GM10266 (cell line): ENCODE measurements at regions not wholly inside any gene's neighbourhood (a gene's known extent, or its start where the extent isn't known, plus 50 kb on each side); places are given as distances from the start of the nearest gene placed in this dataset.

Source experiments
- DNase-seq: peaks from one replicate; pipeline ENCODE4 v3.0.0; 2012; ENCODE audit errors: extremely low spot score
- TF ChIP-seq, protein P1 (sequence below): IDR thresholded peaks from 2 replicates; pipeline ENCODE4 v1.5.1; 2012; ENCODE audit warnings: mild to moderate bottlenecking, low read depth; ENCODE audit not compliant: control insufficient read depth, insufficient read depth; ENCODE audit errors: missing control alignments

GRCh38 chr4:160848489-160848888 is 1315.3 kb downstream of the FSTL5 start:
- TF ChIP-seq, protein P1, sequence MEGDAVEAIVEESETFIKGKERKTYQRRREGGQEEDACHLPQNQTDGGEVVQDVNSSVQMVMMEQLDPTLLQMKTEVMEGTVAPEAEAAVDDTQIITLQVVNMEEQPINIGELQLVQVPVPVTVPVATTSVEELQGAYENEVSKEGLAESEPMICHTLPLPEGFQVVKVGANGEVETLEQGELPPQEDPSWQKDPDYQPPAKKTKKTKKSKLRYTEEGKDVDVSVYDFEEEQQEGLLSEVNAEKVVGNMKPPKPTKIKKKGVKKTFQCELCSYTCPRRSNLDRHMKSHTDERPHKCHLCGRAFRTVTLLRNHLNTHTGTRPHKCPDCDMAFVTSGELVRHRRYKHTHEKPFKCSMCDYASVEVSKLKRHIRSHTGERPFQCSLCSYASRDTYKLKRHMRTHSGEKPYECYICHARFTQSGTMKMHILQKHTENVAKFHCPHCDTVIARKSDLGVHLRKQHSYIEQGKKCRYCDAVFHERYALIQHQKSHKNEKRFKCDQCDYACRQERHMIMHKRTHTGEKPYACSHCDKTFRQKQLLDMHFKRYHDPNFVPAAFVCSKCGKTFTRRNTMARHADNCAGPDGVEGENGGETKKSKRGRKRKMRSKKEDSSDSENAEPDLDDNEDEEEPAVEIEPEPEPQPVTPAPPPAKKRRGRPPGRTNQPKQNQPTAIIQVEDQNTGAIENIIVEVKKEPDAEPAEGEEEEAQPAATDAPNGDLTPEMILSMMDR = no peak
- DNase-seq = no peak

DNA sequence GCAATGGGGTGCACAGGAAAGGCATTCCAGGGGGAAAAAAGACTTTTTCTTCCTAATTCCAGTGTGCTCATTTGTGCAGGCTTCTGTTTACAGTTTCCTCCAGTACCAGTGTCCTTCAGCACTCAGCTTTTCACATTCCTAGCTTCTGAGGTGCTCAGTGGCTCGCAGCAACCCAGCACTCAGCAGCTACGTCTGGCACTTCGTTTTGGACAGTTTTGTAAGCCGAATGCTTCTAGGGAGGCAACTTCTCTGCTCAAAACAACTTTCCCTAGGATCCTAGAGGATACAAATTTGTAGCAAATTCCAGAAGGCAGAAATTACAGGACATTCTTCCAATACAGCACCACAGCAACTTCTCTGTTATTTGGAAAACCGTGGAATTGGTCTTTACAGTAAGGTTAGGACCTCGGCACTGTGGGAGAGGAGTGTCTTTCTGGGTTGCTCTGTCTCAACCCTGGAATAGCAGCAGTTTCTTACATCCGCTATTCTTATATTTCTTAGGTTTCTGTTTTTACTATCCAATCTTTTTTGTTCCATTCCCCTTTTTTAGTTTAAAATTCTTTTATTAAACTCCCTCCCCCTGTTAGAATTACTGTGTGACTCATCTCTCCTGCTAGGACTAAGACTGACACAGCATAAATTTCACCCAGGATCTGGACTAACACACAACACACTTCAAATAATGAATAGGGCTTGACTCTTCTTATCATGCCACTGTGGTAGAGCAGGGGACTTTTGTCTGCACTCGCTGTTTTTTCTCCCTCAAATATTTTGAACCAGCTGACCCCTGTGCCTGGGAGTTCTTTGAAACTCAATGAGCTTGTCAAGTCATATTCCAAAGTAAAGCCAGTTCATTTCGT is 1314.7 kb downstream of the FSTL5 start:
- TF ChIP-seq, protein P1 = no peak
- DNase-seq = no peak

GRCh38 chr4:160864253-160864652 is 1299.5 kb downstream of the FSTL5 start:
- no peak for DNase-seq
- TF ChIP-seq, protein P1 = no peak

DNA sequence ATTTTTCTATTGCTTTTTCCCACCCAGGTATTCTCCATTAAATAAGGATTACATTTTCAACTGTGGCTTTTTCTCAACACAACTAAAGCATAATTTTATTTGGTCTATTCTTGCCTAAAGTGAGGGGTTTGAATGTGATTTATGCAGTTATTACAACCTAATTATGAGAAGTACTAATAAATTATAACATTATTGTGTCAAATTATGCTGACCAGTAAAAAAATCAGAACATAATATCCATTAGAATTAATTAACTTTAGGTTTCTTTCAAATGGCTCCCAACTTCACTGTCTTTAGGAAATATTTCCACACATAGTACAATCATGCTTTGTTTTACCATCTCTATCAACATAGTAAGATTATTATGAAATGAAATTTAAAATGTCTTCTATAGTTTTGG is 1293.9 kb downstream of the FSTL5 start:
- no peak for DNase-seq
- TF ChIP-seq, protein P1 = no peak

DNA sequence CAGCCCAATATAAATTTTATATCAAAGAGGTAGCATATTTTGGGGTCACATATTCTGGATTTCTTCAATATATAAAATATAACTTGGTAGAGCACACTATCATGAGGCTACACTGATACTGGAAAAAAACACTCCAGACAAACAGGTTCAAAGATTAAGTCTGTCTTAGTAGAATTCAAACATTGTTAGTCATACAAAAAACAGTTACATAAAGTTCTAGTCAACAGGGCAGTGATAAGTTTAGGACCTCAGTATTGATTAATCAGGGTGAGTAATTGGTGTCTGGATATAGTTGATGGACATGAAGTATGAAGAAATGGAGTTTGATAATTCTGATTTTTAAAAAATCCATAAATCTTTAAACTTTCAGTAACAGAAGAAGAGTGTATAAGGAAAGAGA is 1291.3 kb downstream of the FSTL5 start:
- no peak for DNase-seq
- TF ChIP-seq, protein P1 = no peak

DNA sequence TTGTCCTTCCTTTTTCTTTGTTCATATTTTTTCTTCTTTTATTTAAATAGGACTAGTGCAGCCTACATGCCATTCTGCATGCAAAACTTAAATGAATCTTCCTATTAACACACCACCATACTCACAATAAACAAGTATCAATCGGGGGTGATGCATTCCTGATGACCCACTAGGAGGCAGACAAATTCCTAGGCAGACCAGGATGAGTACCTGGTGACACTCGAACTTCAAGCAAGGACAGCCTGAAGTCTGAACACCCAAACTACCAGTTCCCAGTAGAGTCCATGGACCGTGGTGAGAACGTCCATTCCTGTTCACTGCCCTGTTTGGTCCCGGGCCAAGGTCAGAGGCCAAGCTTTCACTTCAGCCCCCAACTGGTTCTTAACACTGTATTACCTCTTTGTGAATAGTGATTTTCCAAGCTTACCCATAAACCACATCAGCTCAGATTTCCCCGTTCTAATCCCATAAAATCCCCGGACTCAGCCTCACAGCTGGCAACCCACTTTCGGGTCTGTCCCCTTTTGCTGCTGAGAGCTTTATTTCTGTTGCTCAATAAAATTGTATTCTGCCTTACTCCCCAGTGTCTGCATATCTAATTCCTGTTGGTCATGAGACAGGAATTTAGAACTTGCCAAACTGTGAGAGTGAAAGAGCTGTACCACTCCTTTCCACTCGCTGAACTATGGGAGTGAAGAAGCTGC is 1286.6 kb downstream of the FSTL5 start:
- TF ChIP-seq, protein P1 = no peak
- DNase-seq = no peak

DNA sequence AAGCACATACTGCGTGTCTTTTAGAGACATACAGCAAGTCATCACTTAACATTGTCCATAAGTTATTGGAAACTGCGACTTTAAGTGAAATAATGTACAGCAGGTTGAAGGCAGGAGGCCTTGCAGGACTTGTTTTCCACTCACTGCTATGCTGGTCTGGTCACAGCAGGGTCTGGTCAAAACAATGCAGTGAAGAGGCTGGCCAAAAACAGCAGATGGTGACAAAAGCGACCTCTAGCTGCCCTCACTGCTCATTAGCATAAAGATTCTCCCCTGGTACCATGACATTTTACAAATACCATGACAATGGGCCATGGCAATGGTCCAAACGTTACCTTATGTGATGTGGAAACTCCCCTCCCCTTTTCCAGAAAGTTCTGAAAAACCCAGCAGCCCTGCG is 1283.6 kb downstream of the FSTL5 start:
- DNase-seq = no peak
- TF ChIP-seq, protein P1 = no peak
